22Rv1 (cell line): ENCODE measurements at regions not wholly inside any gene's neighbourhood (a gene's known extent, or its start where the extent isn't known, plus 50 kb on each side); places are given as distances from the start of the nearest gene placed in this dataset.
"Not testable (repeated sequence)": the region's sequence is repeated elsewhere in the genome, so short reads cannot be mapped to it uniquely, and the experiment has no call there.

Source experiments
- CTCF ChIP-seq: fragments of 450-650 bp; IDR thresholded peaks from 2 replicates; pipeline ENCODE4 v1.5.1; 2017; ENCODE audit warnings: mild to moderate bottlenecking
- ZFX ChIP-seq: fragments of 450-650 bp; IDR thresholded peaks from 2 replicates; pipeline ENCODE4 v1.6.1; 2017; ENCODE audit warnings: antibody characterized with exemption, borderline replicate concordance

GRCh38 chr6:78758297-78758798 lies 109.0 kb upstream of the IRAK1BP1 start:
- not testable (repeated sequence) for TF ChIP-seq CTCF, ZFX
